Fibroblast of the conjunctiva (primary cell): ENCODE measurements at regions not wholly inside any gene's neighbourhood (a gene's known extent, or its start where the extent isn't known, plus 50 kb on each side); places are given as distances from the start of the nearest gene placed in this dataset.
"Not testable (repeated sequence)": the region's sequence is repeated elsewhere in the genome, so short reads cannot be mapped to it uniquely, and the experiment has no call there.

Source experiments
- DNase-seq: peaks from one replicate; pipeline ENCODE4 v3.0.0-alpha.2; 2010; ENCODE audit warnings: low read depth

GRCh38 chr11:38562562-38562961, 1964.5 kb upstream of the RAG2 start:
- no peak for DNase-seq

GRCh38 chr11:38553148-38553547, 1955.1 kb upstream of the RAG2 start:
- DNase-seq = peak; percentile 8

- DNase-seq = no peak
These were observed 1949.4 kb upstream of the RAG2 start for GRCh38 chr11:38547462-38547861.

- DNase-seq = no peak
These were observed 1946.0 kb upstream of the RAG2 start for GRCh38 chr11:38543986-38544385.

- peak; percentile 40 for DNase-seq
These were observed 1945.3 kb upstream of the RAG2 start for GRCh38 chr11:38543311-38543710.

- no peak for DNase-seq
These were observed 1941.0 kb upstream of the RAG2 start for GRCh38 chr11:38538866-38539680.

GRCh38 chr11:38530226-38530625, 1932.2 kb upstream of the RAG2 start:
- no peak for DNase-seq

- no peak for DNase-seq
These were observed 1926.9 kb upstream of the RAG2 start for GRCh38 chr11:38524945-38525344.

- no peak for DNase-seq
These were observed 1920.0 kb upstream of the RAG2 start for GRCh38 chr11:38517991-38518390.

GRCh38 chr11:38512830-38513229, 1914.8 kb upstream of the RAG2 start:
- DNase-seq = not testable (repeated sequence)

GRCh38 chr11:38510041-38510440, 1912.0 kb upstream of the RAG2 start:
- no peak for DNase-seq

GRCh38 chr11:38503876-38504275, 1905.8 kb upstream of the RAG2 start:
- DNase-seq = no peak

GRCh38 chr11:38498721-38499120, 1900.7 kb upstream of the RAG2 start:
- DNase-seq = no peak

GRCh38 chr11:38491986-38492385, 1894.0 kb upstream of the RAG2 start:
- no peak for DNase-seq

GRCh38 chr11:38481391-38481790, 1883.4 kb upstream of the RAG2 start:
- no peak for DNase-seq

- DNase-seq = no peak
These were observed 1879.0 kb upstream of the RAG2 start for GRCh38 chr11:38476808-38477575.

- DNase-seq = no peak
These were observed 1863.7 kb upstream of the RAG2 start for GRCh38 chr11:38461751-38462150.

GRCh38 chr11:38460896-38461295, 1862.9 kb upstream of the RAG2 start:
- peak; percentile 77 for DNase-seq

- no peak for DNase-seq
These were observed 1862.4 kb upstream of the RAG2 start for GRCh38 chr11:38460429-38460828.

GRCh38 chr11:38456371-38456770, 1858.3 kb upstream of the RAG2 start:
- DNase-seq = no peak

- DNase-seq = peak; percentile 0
These were observed 1850.2 kb upstream of the RAG2 start for GRCh38 chr11:38448284-38448683.

GRCh38 chr11:38446336-38446735, 1848.3 kb upstream of the RAG2 start:
- no peak for DNase-seq

GRCh38 chr11:38438091-38438490, 1840.1 kb upstream of the RAG2 start:
- DNase-seq = no peak
